ENCODE measurements at regions not wholly inside any gene's neighbourhood (a gene's known extent, or its start where the extent isn't known, plus 50 kb on each side); places are given as distances from the start of the nearest gene placed in this dataset.
"Not testable (repeated sequence)": the region's sequence is repeated elsewhere in the genome, so short reads cannot be mapped to it uniquely, and the experiment has no call there.

DNA sequence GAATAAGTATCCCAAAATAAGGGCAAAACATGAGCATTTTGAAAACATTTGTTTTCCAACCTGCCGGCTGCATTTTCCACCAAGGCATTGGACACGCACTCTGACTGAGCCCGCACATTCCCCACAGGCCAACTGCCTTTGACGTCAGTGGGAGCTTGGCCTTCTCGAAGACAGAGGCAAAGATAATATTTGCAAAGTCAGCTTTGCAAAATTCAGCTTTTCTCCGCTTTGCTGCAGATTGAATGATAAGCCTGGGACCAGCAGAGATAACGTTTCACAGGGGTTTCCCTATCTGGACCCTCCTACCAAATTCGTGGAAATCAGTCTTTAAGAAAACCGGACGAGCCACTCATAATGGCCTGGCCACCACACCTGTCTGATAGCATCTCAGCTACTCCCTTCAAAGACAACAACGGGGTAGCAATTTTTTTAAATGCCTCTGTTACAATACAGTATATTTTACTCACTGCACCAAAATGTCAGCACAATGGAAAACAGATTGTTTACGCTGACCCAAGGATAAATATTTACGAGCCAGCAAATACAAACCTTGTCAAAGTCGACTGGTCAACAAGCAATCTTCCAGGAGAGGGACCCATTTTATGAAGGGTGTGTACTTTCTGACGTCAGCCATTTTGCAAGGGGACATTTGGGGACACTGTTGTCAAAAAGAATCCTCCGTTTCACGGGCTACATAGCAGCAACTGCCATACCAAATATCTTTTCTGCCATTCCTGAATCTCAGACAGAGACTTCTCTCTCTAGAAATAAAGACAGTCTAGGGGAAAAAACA, 100.5 kb downstream of the TFAP2A start:
- ATAC-seq (ENCODE audit: insufficient read depth, low FRiP score) (no peak), DNase-seq (peak in 1 of 3 donors; percentile 1)
- Histone ChIP-seq H3K4me3 (no peak overlapping the region), H3K27ac (ENCODE audit: low read depth in 1 of 2, low read length in 1 of 2) (no peak overlapping the region), H3K36me3 (ENCODE audit: control insufficient read depth in 4 of 4, insufficient read depth in 4 of 4, low read length in 4 of 4) (no peaks in the 10 kb centered on the region), H3K4me1 (ENCODE audit: control insufficient read depth in 5 of 5, insufficient read depth in 5 of 5, low read length in 5 of 5) (peaks cover 0 to 6% (median 0%) of the 10 kb centered on the region in 5 donors), H3K27me3 (ENCODE audit: control insufficient read depth in 3 of 3, insufficient read depth in 3 of 3, low read length in 2 of 3) (no peaks in the 10 kb centered on the region), H3K9ac (ENCODE audit: insufficient read depth in 1 of 2, low read length in 2 of 2) (no peak overlapping the region), H3K9me3 (ENCODE audit: control insufficient read depth in 4 of 4, insufficient read depth in 3 of 4, low read length in 3 of 4) (peaks cover 0 to 3% (median 0%) of the 10 kb centered on the region in 4 donors)
- TF ChIP-seq, protein P1, sequence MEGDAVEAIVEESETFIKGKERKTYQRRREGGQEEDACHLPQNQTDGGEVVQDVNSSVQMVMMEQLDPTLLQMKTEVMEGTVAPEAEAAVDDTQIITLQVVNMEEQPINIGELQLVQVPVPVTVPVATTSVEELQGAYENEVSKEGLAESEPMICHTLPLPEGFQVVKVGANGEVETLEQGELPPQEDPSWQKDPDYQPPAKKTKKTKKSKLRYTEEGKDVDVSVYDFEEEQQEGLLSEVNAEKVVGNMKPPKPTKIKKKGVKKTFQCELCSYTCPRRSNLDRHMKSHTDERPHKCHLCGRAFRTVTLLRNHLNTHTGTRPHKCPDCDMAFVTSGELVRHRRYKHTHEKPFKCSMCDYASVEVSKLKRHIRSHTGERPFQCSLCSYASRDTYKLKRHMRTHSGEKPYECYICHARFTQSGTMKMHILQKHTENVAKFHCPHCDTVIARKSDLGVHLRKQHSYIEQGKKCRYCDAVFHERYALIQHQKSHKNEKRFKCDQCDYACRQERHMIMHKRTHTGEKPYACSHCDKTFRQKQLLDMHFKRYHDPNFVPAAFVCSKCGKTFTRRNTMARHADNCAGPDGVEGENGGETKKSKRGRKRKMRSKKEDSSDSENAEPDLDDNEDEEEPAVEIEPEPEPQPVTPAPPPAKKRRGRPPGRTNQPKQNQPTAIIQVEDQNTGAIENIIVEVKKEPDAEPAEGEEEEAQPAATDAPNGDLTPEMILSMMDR (IDR thresholded peaks at IDR 0.05; ENCODE audit: control extremely low read depth, extremely low read depth), result no peak
- WGBS, 2 donors, result 66 to 79% methylated on average over 17 of the region's 17 CpGs

DNA sequence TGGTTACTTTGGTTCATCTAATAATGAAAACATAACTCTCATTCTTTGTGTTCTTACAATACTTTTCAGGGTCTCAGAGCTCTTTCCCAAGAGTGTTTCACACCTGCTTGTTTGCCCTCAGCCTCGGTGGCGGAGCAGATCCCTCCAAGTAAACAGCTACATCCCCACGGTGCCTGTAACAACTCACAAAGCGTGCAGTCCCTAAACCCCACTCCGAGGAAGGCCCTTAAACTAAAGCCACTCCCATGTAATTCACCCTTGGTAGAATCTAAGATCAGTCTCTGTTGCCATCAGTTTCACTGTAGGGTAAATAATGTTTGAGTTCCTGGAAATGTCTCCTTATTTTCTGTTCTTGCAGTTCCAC, 101.1 kb downstream of the TFAP2A start:
- Histone ChIP-seq H3K27ac (ENCODE audit: low read depth in 1 of 2, low read length in 1 of 2) (no peak overlapping the region), H3K9ac (ENCODE audit: insufficient read depth in 1 of 2, low read length in 2 of 2) (no peak overlapping the region), H3K9me3 (ENCODE audit: control insufficient read depth in 4 of 4, insufficient read depth in 3 of 4, low read length in 3 of 4) (peaks cover 0 to 2% (median 0%) of the 10 kb centered on the region in 4 donors), H3K4me1 (ENCODE audit: control insufficient read depth in 5 of 5, insufficient read depth in 5 of 5, low read length in 5 of 5) (peaks cover 0 to 6% (median 0%) of the 10 kb centered on the region in 5 donors), H3K36me3 (ENCODE audit: control insufficient read depth in 4 of 4, insufficient read depth in 4 of 4, low read length in 4 of 4) (no peaks in the 10 kb centered on the region), H3K27me3 (ENCODE audit: control insufficient read depth in 3 of 3, insufficient read depth in 3 of 3, low read length in 2 of 3) (no peaks in the 10 kb centered on the region), H3K4me3 (no peak overlapping the region)
- 61 to 66% methylated on average over 5 of the region's 5 CpGs for WGBS, 2 donors
- DNase-seq (no peak), ATAC-seq (ENCODE audit: insufficient read depth, low FRiP score) (no peak)
- TF ChIP-seq, protein P1 (IDR thresholded peaks at IDR 0.05; ENCODE audit: control extremely low read depth, extremely low read depth), result no peak

DNA sequence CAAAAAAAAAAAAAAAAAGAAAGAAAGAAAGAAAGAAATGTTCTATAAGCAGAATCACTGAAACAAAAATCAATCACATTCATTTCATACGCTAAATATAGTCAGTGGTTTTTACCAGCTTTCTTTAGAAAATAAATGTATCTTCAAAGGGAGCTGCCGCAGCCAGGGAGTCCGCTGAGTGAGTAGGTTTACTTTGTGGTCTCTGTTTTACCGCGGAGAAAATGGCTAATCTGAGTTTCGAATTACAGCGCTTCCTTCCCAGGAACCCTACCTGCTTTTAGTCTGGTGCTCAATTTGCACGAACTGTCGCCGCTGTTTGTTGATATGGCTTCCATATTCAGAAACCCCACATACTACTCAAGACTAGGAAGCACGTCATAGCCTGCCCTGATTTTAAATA, 102.4 kb downstream of the TFAP2A start:
- TF ChIP-seq, protein P1 (IDR thresholded peaks at IDR 0.05; ENCODE audit: control extremely low read depth, extremely low read depth), result no peak
- Histone ChIP-seq H3K4me3 (no peak overlapping the region), H3K27me3 (ENCODE audit: control insufficient read depth in 3 of 3, insufficient read depth in 3 of 3, low read length in 2 of 3) (no peaks in the 10 kb centered on the region), H3K9ac (ENCODE audit: insufficient read depth in 1 of 2, low read length in 2 of 2) (no peak overlapping the region), H3K27ac (ENCODE audit: low read depth in 1 of 2, low read length in 1 of 2) (no peak overlapping the region), H3K36me3 (ENCODE audit: control insufficient read depth in 4 of 4, insufficient read depth in 4 of 4, low read length in 4 of 4) (no peaks in the 10 kb centered on the region), H3K4me1 (ENCODE audit: control insufficient read depth in 5 of 5, insufficient read depth in 5 of 5, low read length in 5 of 5) (peaks cover 0 to 6% (median 0%) of the 10 kb centered on the region in 5 donors), H3K9me3 (ENCODE audit: control insufficient read depth in 4 of 4, insufficient read depth in 3 of 4, low read length in 3 of 4) (no peaks in the 10 kb centered on the region)
- 55 to 63% methylated on average over 11 of the region's 11 CpGs for WGBS, 2 donors
- DNase-seq (peak in 1 of 3 donors; percentile 4), ATAC-seq (ENCODE audit: insufficient read depth, low FRiP score) (no peak)

DNA sequence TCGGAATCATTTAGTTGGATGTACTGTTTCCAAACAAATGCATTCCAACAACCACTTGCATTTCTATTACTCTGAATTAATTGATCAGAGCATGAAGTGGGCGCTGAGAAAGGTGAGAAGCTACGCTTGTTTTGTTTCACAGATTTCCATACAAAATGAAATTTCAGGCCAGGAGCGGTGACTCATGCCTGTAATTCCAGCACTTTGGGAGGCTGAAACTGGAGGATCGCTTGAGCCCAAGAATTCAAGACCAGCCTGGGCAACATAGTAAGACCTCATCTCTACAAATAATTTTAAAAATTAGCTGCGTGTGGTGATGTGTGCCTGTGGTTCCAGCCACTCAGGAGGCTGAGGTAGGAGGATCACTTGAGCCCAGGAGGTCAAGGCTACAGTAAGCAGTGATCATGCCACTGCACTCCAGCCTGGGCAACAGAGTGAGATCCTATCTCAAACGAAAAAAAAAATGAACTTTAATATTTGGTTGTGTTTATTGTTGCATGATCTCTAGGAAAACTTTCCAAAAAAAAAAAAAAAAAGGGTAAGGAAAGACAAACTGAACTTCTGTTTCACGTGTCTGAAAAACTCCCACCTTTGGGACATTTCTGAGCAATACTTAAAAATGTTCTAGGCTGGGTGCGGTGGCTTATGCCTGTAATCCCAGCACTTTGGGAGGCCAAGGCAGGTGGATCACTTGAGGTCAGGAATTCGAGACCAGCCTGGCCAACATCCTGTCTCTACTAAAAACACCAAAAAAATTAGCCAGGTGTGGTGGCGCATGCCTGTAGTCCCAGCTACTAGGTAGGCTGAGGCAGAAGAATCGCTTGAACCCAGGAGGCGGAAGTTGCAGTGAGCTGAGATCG, 103.1 kb downstream of the TFAP2A start:
- not testable (repeated sequence) for DNase-seq; H3K27me3 ChIP-seq (ENCODE audit: control insufficient read depth in 3 of 3, insufficient read depth in 3 of 3, low read length in 2 of 3); H3K4me3 ChIP-seq; ATAC-seq (ENCODE audit: insufficient read depth, low FRiP score); H3K27ac ChIP-seq (ENCODE audit: low read depth in 1 of 2, low read length in 1 of 2); H3K9me3 ChIP-seq (ENCODE audit: control insufficient read depth in 4 of 4, insufficient read depth in 3 of 4, low read length in 3 of 4); H3K9ac ChIP-seq (ENCODE audit: insufficient read depth in 1 of 2, low read length in 2 of 2); H3K4me1 ChIP-seq (ENCODE audit: control insufficient read depth in 5 of 5, insufficient read depth in 5 of 5, low read length in 5 of 5); H3K36me3 ChIP-seq (ENCODE audit: control insufficient read depth in 4 of 4, insufficient read depth in 4 of 4, low read length in 4 of 4)
- 90 to 94% methylated on average over 14 of the region's 14 CpGs for WGBS, 2 donors
